ENCODE measurements at regions not wholly inside any gene's neighbourhood (a gene's known extent, or its start where the extent isn't known, plus 50 kb on each side); places are given as distances from the start of the nearest gene placed in this dataset.

DNA sequence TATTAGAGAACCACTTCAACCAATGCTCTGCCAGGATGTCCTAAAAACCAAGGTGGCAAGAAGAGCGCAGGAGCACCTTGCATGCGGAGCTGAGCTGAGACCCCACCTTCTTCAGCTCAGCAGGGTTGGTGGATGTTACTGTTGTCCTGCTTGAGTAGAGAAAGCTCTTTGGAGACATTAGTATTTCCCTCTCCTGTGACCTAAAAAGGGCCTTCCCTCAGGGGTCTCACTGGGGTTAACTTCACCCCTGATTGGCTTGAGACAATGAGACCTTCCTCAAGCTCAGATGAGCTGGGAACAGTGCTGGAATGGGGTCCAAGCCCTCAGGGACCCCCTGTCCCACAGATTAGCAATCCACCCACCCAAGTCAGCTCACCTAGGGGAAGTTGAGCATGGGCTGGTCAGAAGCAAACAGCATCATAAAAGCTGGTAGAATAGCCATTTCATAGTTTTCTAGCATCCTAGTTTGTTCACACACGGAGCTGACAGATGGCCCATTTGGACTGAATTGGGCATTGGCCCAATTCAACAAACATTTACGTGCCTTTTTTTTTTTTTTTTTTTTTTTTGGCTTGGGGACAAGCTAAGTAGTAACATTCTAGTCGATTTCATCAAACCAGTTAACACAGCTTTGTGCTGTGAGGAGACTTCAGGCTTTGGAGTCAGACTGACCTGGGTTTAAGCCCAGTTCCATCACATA lies 100.6 kb upstream of the HABP2 start:
- TF ChIP-seq EZH2phosphoT487 (IDR thresholded peaks at IDR 0.05; ENCODE audit: borderline replicate concordance, low read depth, low read length) = no peak
- TF ChIP-seq, protein P1, sequence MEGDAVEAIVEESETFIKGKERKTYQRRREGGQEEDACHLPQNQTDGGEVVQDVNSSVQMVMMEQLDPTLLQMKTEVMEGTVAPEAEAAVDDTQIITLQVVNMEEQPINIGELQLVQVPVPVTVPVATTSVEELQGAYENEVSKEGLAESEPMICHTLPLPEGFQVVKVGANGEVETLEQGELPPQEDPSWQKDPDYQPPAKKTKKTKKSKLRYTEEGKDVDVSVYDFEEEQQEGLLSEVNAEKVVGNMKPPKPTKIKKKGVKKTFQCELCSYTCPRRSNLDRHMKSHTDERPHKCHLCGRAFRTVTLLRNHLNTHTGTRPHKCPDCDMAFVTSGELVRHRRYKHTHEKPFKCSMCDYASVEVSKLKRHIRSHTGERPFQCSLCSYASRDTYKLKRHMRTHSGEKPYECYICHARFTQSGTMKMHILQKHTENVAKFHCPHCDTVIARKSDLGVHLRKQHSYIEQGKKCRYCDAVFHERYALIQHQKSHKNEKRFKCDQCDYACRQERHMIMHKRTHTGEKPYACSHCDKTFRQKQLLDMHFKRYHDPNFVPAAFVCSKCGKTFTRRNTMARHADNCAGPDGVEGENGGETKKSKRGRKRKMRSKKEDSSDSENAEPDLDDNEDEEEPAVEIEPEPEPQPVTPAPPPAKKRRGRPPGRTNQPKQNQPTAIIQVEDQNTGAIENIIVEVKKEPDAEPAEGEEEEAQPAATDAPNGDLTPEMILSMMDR (conservative IDR thresholded peaks at IDR 0.05; ENCODE audit: low read length) = no peak
- no peaks in the 10 kb centered on the region for H3K4me1 ChIP-seq (ENCODE audit: insufficient read depth, low read length, poor library complexity, severe bottlenecking)
- H3K9me3 ChIP-seq (ENCODE audit: low read length) = no peaks in the 10 kb centered on the region
- no peak overlapping the region for H3K4me2 ChIP-seq (ENCODE audit: low read length)
- no peaks in the 10 kb centered on the region for H4K20me1 ChIP-seq (ENCODE audit: insufficient read depth, low read length)
- DNase-seq (ENCODE audit: low spot score) = no peak
- no peak overlapping the region for H2AFZ ChIP-seq (ENCODE audit: low read length)
- no peak overlapping the region for H3K27ac ChIP-seq (ENCODE audit: low read depth, low read length, poor library complexity, severe bottlenecking)
- ChIA-PET POLR2A (no interaction called here), CTCF (ENCODE audit: unreplicated experiment) (interaction anchor here (1.5 kb wide), 1 partner anchor 11 kb away, joined by 5 read pairs; no protein-coding TSS in a partner anchor)
- H3K36me3 ChIP-seq (ENCODE audit: insufficient read depth, low read length) = no peaks in the 10 kb centered on the region
- H3K4me3 ChIP-seq (ENCODE audit: low read depth, low read length, poor library complexity, severe bottlenecking) = no peak overlapping the region
- no peaks in the 10 kb centered on the region for H3K9me2 ChIP-seq (ENCODE audit: insufficient read depth, low read length)
- no TSS peak for BruUV-seq (replicated peaks)
- H3K79me2 ChIP-seq (ENCODE audit: insufficient read depth, low read depth, low read length) = no peaks in the 10 kb centered on the region
- intact Hi-C loops (cut with micrococcal nuclease; ENCODE audit: unreplicated experiment) = loop anchor here (10.0 kb wide), 1 partner anchor 977 kb away; no protein-coding TSS in a partner anchor

DNA sequence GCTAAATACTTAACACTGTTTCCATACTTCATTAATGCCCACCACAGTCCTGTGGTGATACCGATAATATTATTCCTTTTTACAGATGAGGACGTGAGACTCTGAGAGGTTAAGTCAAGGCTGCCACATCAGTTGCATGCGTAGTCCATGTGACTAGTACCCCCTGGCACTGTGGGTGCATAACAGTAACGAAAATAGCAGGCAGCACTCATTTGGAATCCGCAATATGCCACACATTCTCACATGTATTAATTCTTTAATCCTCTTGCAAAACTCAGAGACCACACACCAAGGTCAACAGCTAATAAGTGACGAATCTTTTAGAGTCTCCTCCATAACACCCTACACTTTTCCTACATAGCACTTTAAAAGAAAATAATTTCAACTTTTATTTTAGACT lies 99.5 kb upstream of the HABP2 start:
- Histone ChIP-seq H2AFZ (ENCODE audit: low read length) (no peak overlapping the region), H3K79me2 (ENCODE audit: insufficient read depth, low read depth, low read length) (no peaks in the 10 kb centered on the region), H3K4me1 (ENCODE audit: insufficient read depth, low read length, poor library complexity, severe bottlenecking) (no peaks in the 10 kb centered on the region), H3K27ac (ENCODE audit: low read depth, low read length, poor library complexity, severe bottlenecking) (no peak overlapping the region), H3K9me3 (ENCODE audit: low read length) (no peaks in the 10 kb centered on the region), H3K4me2 (ENCODE audit: low read length) (no peak overlapping the region), H4K20me1 (ENCODE audit: insufficient read depth, low read length) (no peaks in the 10 kb centered on the region), H3K4me3 (ENCODE audit: low read depth, low read length, poor library complexity, severe bottlenecking) (no peak overlapping the region), H3K9me2 (ENCODE audit: insufficient read depth, low read length) (no peaks in the 10 kb centered on the region), H3K36me3 (ENCODE audit: insufficient read depth, low read length) (no peaks in the 10 kb centered on the region)
- no TSS peak for BruUV-seq (replicated peaks)
- DNase-seq (ENCODE audit: low spot score) = no peak
- intact Hi-C loops (cut with micrococcal nuclease; ENCODE audit: unreplicated experiment) = loop anchor here (10.0 kb wide), 1 partner anchor 979 kb away; no protein-coding TSS in a partner anchor
- POLR2A ChIA-PET = interaction anchor here (0.7 to 1.1 kb wide), 2 partner anchors 8 to 10 kb away, joined by 3 read pairs; no protein-coding TSS in a partner anchor
- CTCF ChIA-PET (ENCODE audit: unreplicated experiment) = interaction anchor here (1.5 kb wide), 1 partner anchor 12 kb away, joined by 5 read pairs; no protein-coding TSS in a partner anchor
- TF ChIP-seq EZH2phosphoT487 (IDR thresholded peaks at IDR 0.05; ENCODE audit: borderline replicate concordance, low read depth, low read length) = no peak
- TF ChIP-seq, protein P1 (conservative IDR thresholded peaks at IDR 0.05; ENCODE audit: low read length) = no peak
